GM12873 (cell line): ENCODE measurements at regions not wholly inside any gene's neighbourhood (a gene's known extent, or its start where the extent isn't known, plus 50 kb on each side); places are given as distances from the start of the nearest gene placed in this dataset.

Experiments
- TF ChIP-seq, protein P1 (sequence below): IDR thresholded peaks from 2 replicates; pipeline ENCODE4 v1.5.1; 2012; ENCODE audit warnings: low read depth, mild to moderate bottlenecking, moderate library complexity, low read length, control low read depth; ENCODE audit not compliant: insufficient read depth; ENCODE audit errors: missing control alignments

- TF ChIP-seq, protein P1, sequence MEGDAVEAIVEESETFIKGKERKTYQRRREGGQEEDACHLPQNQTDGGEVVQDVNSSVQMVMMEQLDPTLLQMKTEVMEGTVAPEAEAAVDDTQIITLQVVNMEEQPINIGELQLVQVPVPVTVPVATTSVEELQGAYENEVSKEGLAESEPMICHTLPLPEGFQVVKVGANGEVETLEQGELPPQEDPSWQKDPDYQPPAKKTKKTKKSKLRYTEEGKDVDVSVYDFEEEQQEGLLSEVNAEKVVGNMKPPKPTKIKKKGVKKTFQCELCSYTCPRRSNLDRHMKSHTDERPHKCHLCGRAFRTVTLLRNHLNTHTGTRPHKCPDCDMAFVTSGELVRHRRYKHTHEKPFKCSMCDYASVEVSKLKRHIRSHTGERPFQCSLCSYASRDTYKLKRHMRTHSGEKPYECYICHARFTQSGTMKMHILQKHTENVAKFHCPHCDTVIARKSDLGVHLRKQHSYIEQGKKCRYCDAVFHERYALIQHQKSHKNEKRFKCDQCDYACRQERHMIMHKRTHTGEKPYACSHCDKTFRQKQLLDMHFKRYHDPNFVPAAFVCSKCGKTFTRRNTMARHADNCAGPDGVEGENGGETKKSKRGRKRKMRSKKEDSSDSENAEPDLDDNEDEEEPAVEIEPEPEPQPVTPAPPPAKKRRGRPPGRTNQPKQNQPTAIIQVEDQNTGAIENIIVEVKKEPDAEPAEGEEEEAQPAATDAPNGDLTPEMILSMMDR: no peak
These were observed 795.8 kb downstream of the BRD1 start for GRCh38 chr22:49031746-49032330.

DNA sequence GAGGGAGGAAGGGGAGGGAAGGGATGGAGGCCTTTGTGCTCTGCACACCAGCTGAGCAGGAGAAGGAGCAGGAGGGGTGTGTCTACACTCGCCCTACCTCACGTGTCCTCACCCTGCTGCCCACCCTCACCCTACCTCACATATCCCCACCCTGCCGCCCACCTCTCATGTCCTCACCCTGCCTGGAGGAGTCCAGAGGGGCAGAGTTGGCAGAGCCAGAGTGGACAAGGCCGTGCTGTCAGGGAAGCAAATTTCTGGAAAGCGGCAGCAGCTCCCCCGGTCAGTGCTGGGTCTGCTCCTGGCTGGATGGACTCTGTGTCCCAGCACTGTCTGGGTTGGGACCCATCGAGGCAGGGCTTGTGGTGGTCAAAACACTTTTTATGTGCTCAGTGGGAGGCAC is 799.6 kb downstream of the BRD1 start:
- TF ChIP-seq, protein P1: no peak

DNA sequence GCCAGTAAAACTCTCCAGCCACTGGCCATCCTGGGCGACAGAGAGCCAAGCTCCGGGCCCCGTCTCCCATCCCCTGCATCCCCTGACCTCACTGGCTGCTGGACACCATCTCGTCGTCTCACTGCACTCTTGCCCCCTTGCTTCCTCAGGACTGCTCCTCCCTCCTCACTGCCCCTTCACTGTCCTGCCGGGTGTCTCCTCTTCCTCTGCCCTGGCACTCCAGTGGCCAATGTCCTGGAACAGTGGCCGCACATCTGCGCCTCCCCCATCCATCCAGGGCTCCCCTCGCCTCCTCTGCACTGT is 800.4 kb downstream of the BRD1 start:
- TF ChIP-seq, protein P1: no peak

DNA sequence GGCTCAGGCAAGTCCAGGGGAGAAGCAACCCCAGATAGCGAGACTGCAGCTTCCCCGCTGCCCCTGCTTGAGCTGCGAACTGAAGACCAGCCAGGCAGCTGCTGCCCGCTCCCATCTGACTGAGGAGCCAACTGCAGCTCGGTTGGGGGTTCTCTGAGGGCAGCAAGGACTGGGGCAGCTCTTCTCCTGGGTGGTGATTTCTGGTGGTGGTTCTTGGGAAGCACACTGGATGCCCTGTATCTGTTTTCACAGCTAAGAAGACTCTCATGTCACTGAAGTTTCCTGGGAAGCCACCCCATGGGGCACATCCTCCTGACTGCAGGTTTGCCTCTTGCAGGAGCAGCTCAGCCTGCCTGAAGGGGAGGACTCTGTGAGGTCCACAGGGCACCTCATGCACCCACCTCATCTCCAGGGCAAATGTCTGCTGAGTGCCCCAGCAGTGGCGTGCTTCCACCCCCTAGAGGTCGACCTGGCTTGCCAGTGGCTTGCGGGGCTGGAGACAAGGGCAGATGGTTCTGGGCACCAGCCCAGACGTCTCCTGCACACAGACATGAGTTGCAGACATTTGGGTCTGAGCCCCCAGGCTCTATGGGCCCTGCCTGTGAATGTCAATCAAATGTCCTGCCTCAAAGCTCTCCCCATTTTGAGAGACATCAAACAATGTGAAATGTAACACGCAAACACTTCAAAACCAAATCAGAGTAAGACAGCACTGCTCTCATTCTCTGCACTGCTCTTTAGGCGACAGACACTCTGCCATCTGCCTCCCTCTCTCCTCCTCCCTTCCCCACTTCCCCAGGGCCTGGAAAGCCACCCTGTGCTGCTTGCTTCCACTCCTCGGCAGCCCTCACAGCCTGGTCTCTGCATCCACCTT is 800.9 kb downstream of the BRD1 start:
- TF ChIP-seq, protein P1: no peak

DNA sequence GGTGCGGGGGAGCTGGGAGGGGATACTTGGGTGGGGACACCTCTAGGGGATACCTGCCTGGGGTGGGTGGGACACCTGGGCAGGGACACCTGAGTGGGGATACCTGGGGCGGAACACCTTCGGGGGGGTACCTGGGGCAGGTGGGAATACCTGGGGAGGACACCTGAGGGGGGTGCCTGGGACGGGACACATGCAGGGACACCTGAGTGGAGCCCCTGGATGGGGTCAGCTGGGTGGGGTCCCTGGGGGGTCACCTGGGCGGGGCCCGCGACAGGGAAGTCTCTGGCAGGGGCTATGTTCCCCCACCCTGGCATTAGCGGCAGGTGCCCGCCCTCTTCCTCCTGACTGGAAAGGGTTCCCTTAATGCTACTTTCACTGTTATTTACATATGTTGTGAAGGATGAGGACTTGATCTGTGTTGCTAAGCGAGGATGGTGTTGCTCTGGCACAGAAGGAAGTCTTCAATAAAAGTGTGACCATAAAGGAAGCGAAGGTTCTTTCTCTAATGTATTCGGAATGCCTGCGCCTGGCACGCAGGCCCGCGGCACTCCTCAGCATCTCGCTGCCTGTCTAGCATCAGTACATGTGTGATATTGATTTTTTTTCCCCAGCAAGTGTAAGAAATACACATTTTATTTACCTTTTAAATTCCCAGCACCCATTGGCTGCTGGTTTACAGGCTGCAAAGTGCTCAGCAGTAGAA is 801.7 kb downstream of the BRD1 start:
- TF ChIP-seq, protein P1: no peak

- TF ChIP-seq, protein P1: no peak
These were observed 802.8 kb downstream of the BRD1 start for GRCh38 chr22:49024775-49025440.
